Mammary epithelial cell (primary cell): ENCODE measurements at regions not wholly inside any gene's neighbourhood (a gene's known extent, or its start where the extent isn't known, plus 50 kb on each side); places are given as distances from the start of the nearest gene placed in this dataset.

Experiments used
- CTCF ChIP-seq, 2 donors: IDR thresholded peaks in 1 of 2; conservative IDR thresholded peaks in 1 of 2; 2 replicates each; pipeline ENCODE4 v1.5.1; 2011 to 2012; ENCODE audit warnings: inconsistent platforms in 2 of 2, low read length in 2 of 2, mild to moderate bottlenecking in 2 of 2, control low read depth in 1 of 2, low read depth in 1 of 2; ENCODE audit not compliant: insufficient read depth in 1 of 2; ENCODE audit errors: extremely low read depth in 1 of 2
- EZH2 ChIP-seq: IDR thresholded peaks from 2 replicates; pipeline ENCODE4 v1.6.1; 2012; ENCODE audit warnings: low read length, inconsistent platforms, borderline replicate concordance

DNA sequence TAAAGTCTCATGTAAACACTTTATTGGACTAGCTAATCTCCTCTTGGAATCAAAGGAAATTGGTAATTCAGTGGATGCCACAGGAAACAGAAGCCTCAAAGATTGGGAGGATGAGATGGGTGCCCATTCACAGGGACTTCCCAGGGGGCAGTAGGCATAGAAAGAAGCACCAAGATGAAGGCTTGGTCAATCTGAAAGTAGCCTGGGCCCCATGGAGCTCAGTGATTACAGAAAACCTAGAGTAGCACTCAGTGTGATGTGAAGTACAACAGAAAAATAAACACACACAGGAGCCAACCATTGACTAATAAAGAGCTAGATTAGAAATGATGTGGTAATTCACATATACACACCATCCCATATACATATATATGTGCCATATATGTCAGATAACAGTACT is 560.6 kb downstream of the TBC1D4 start:
- TF ChIP-seq CTCF (conservative IDR thresholded peaks at IDR 0.05 in 1 of 2, IDR thresholded peaks at IDR 0.05 in 1 of 2; ENCODE audit: extremely low read depth in 1 of 2, insufficient read depth in 1 of 2, low read depth in 1 of 2, low read length in 2 of 2) (no peak), EZH2 (no peak)
